ENCODE measurements at regions not wholly inside any gene's neighbourhood (a gene's known extent, or its start where the extent isn't known, plus 50 kb on each side); places are given as distances from the start of the nearest gene placed in this dataset.

- TF ChIP-seq CTCF (conservative IDR thresholded peaks at IDR 0.05; ENCODE audit: low read depth, low read length) = no peak
- TF ChIP-seq EZH2 (IDR thresholded peaks at IDR 0.05; ENCODE audit: borderline replicate concordance, low read depth, low read length, poor library complexity, severe bottlenecking) = no peak
Measured at GRCh38 chr9:90299968-90300367, 342.7 kb downstream of the DIRAS2 start.
